ENCODE measurements at regions not wholly inside any gene's neighbourhood (a gene's known extent, or its start where the extent isn't known, plus 50 kb on each side); places are given as distances from the start of the nearest gene placed in this dataset.

DNA sequence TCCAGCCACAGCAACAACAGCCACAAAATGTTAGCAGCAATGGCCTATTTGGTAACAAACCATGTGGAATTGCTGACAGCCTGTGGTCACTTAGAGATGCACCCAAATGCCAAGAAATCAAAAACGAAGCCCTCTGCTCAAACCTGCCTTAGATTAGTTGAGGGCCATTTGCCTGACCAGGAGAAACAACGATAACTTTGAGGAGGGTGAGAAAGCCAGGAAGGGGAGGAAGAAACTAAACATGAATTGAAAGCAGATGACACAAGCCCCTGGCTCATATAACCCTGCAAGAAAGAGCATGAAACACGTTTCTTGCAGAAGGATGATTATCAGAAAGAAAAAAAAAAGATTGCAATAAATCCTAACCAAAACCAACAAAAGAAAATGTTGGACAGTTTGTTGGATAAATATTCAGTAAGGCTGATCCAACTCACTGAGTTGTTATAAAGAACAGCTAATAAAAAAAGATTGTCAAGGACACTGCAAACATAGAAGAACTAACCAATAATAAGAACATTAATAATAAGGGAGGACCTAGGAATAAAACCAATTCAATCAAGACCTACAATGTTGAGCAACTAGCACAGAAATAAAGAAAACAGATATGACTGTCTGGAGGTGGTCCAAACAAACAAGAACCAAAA lies 140.5 kb upstream of the SLC30A5 start:
- H3K27me3 ChIP-seq (ENCODE audit: control insufficient read depth in 2 of 2, insufficient read depth in 2 of 2, low read length in 2 of 2), result peaks cover 5 to 18% of the 10 kb centered on the region in 2 experiments; a peak in 4 of 5 replicates
- no peaks in the 10 kb centered on the region for H3K9me1 ChIP-seq (ENCODE audit: control insufficient read depth, insufficient read depth, low read length)
- no peaks in the 10 kb centered on the region for H3K9me3 ChIP-seq (replicated peaks; ENCODE audit: control insufficient read depth, insufficient read depth, low read depth, low read length)
- H3K9ac ChIP-seq (ENCODE audit: insufficient read depth in 1 of 2, low read depth in 2 of 2, low read length in 2 of 2), result no peak overlapping the region
- H3K36me3 ChIP-seq (ENCODE audit: control insufficient read depth, insufficient read depth, low read length), result no peaks in the 10 kb centered on the region
- DNase-seq (ENCODE audit: extremely low read depth in 1 of 4, low spot score in 3 of 4) (no peak), ATAC-seq (no peak), FAIRE-seq (no peak)
- intact Hi-C loops (cut with micrococcal nuclease) (no loop called here), in situ Hi-C loops (cut with MboI) (loop anchor here (25.0 kb wide), 1 partner anchor 666 kb away; no protein-coding TSS in a partner anchor)
- no peaks in the 10 kb centered on the region for H4K20me1 ChIP-seq (replicated peaks; ENCODE audit: control insufficient read depth, insufficient read depth, low read length)
- 0% methylated on average over 3 of the region's 3 CpGs for WGBS (ENCODE audit: insufficient coverage, low coverage, missing lambda C conversion rate)
- H2AFZ ChIP-seq (ENCODE audit: low read depth, low read length), result no peak overlapping the region
- TF ChIP-seq NR2F6 (CRISPR knock-in tag; IDR thresholded peaks at IDR 0.05) (no peak), ZEB2 (IDR thresholded peaks at IDR 0.05) (no peak), TARDBP (IDR thresholded peaks at IDR 0.05) (no peak)
- BruUV-seq (replicated peaks), result no TSS peak
- ChIA-PET CTCF (ENCODE audit: low intra/inter-chr PET ratio) (no interaction called here), POLR2A (no interaction called here)
- H3K79me2 ChIP-seq (ENCODE audit: control insufficient read depth, insufficient read depth, low read length), result no peaks in the 10 kb centered on the region
- no peaks in the 10 kb centered on the region for H3K4me1 ChIP-seq (replicated peaks in 1 of 2; ENCODE audit: control insufficient read depth in 2 of 2, insufficient read depth in 2 of 2, low read length in 2 of 2)
- H3K4me2 ChIP-seq (ENCODE audit: insufficient read depth, low read length), result no peak overlapping the region
- H3K4me3 ChIP-seq, result no peak overlapping the region
- no peak overlapping the region for H3K27ac ChIP-seq (ENCODE audit: extremely low read depth, low read depth, low read length)

DNA sequence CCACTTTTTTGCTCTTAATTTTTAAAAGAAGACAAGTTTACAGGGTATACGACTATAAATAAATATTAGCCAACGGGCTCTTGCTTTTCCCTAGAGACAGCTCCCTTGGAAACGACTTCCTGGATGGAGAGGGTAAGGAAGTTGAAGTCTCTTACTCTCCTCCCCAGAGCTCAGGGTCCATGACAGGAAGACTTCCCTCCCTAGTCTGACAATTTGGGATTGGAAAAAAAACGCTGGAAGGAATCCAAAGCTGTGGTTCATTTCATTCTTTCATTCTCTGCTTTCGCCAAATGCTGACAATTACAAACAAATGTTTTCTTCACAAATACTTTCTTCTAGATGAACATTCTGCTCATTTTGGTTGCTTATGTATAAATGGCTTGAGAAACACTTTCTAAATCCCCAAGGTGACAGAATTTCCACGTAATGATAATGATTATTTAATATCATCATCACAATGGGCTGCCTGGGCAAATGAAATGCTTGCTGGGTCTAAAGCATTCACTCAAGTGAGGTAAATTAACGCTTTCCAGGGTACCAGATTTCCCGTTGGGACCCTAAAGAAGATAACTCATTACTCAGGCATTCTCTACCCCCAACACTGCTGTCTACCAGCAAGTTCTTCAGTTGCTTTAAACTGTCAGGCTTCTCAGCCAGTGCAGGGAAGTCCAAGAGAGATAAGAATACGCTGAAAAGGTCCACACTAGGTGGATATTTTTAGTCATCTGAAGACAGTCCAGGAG lies 139.8 kb upstream of the SLC30A5 start:
- H3K9ac ChIP-seq (ENCODE audit: insufficient read depth in 1 of 2, low read depth in 2 of 2, low read length in 2 of 2), result no peak overlapping the region

More for the DNA sequence above, 139.8 kb upstream of the SLC30A5 start:
- DNase-seq (ENCODE audit: extremely low read depth in 1 of 4, low spot score in 3 of 4) (no peak), FAIRE-seq (no peak), ATAC-seq (no peak)
- no peaks in the 10 kb centered on the region for H3K9me1 ChIP-seq (ENCODE audit: control insufficient read depth, insufficient read depth, low read length)
- no peaks in the 10 kb centered on the region for H3K4me1 ChIP-seq (replicated peaks in 1 of 2; ENCODE audit: control insufficient read depth in 2 of 2, insufficient read depth in 2 of 2, low read length in 2 of 2)
- H3K4me3 ChIP-seq, result no peak overlapping the region
- peaks cover 5 to 18% of the 10 kb centered on the region in 2 experiments; a peak in 4 of 5 replicates for H3K27me3 ChIP-seq (ENCODE audit: control insufficient read depth in 2 of 2, insufficient read depth in 2 of 2, low read length in 2 of 2)
- WGBS (ENCODE audit: insufficient coverage, low coverage, missing lambda C conversion rate), result 2% methylated on average over 9 of the region's 9 CpGs
- H3K4me2 ChIP-seq (ENCODE audit: insufficient read depth, low read length), result no peak overlapping the region
- H3K36me3 ChIP-seq (ENCODE audit: control insufficient read depth, insufficient read depth, low read length), result no peaks in the 10 kb centered on the region
- no peaks in the 10 kb centered on the region for H3K9me3 ChIP-seq (replicated peaks; ENCODE audit: control insufficient read depth, insufficient read depth, low read depth, low read length)
- BruUV-seq (replicated peaks), result no TSS peak
- H2AFZ ChIP-seq (ENCODE audit: low read depth, low read length), result no peak overlapping the region
- intact Hi-C loops (cut with micrococcal nuclease), result no loop called here
- in situ Hi-C loops (cut with MboI), result loop anchor here (25.0 kb wide), 1 partner anchor 667 kb away; no protein-coding TSS in a partner anchor
- ChIA-PET CTCF (ENCODE audit: low intra/inter-chr PET ratio) (no interaction called here), POLR2A (no interaction called here)
- no peak for TF ChIP-seq IRF2 (CRISPR knock-in tag; IDR thresholded peaks at IDR 0.05)
- TF ChIP-seq, protein P1, sequence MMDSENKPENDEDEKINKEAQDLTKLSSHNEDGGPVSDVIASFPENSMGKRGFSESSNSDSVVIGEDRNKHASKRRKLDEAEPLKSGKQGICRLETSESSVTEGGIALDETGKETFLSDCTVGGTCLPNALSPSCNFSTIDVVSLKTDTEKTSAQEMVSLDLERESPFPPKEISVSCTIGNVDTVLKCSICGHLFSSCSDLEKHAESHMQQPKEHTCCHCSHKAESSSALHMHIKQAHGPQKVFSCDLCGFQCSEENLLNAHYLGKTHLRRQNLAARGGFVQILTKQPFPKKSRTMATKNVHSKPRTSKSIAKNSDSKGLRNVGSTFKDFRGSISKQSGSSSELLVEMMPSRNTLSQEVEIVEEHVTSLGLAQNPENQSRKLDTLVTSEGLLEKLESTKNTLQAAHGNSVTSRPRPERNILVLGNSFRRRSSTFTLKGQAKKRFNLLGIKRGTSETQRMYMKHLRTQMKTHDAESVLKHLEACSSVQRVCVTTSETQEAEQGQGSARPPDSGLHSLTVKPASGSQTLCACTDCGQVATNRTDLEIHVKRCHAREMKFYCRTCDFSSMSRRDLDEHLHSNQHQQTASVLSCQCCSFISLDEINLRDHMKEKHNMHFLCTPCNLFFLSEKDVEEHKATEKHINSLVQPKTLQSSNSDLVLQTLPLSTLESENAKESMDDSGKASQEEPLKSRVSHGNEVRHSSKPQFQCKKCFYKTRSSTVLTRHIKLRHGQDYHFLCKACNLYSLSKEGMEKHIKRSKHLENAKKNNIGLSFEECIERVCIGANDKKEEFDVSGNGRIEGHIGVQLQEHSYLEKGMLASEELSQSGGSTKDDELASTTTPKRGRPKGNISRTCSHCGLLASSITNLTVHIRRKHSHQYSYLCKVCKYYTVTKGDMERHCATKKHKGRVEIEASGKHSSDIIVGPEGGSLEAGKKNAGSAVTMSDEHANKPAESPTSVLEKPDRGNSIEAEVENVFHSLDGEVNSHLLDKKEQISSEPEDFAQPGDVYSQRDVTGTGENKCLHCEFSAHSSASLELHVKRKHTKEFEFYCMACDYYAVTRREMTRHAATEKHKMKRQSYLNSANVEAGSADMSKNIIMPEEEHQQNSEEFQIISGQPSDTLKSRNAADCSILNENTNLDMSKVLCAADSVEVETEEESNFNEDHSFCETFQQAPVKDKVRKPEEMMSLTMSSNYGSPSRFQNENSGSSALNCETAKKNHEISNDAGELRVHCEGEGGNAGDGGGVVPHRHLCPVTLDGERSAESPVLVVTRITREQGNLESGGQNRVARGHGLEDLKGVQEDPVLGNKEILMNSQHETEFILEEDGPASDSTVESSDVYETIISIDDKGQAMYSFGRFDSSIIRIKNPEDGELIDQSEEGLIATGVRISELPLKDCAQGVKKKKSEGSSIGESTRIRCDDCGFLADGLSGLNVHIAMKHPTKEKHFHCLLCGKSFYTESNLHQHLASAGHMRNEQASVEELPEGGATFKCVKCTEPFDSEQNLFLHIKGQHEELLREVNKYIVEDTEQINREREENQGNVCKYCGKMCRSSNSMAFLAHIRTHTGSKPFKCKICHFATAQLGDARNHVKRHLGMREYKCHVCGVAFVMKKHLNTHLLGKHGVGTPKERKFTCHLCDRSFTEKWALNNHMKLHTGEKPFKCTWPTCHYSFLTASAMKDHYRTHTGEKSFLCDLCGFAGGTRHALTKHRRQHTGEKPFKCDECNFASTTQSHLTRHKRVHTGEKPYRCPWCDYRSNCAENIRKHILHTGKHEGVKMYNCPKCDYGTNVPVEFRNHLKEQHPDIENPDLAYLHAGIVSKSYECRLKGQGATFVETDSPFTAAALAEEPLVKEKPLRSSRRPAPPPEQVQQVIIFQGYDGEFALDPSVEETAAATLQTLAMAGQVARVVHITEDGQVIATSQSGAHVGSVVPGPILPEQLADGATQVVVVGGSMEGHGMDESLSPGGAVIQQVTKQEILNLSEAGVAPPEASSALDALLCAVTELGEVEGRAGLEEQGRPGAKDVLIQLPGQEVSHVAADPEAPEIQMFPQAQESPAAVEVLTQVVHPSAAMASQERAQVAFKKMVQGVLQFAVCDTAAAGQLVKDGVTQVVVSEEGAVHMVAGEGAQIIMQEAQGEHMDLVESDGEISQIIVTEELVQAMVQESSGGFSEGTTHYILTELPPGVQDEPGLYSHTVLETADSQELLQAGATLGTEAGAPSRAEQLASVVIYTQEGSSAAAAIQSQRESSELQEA (IDR thresholded peaks at IDR 0.05; ENCODE audit: low read depth), result no peak
- TF ChIP-seq ZSCAN32 (CRISPR knock-in tag; IDR thresholded peaks at IDR 0.05), result no peak
- no peak for TF ChIP-seq TCF3 (CRISPR knock-in tag; IDR thresholded peaks at IDR 0.05)
- no peak for TF ChIP-seq ZNF232 (CRISPR knock-in tag; IDR thresholded peaks at IDR 0.05)
- no peaks in the 10 kb centered on the region for H4K20me1 ChIP-seq (replicated peaks; ENCODE audit: control insufficient read depth, insufficient read depth, low read length)
- H3K79me2 ChIP-seq (ENCODE audit: control insufficient read depth, insufficient read depth, low read length), result no peaks in the 10 kb centered on the region
- H3K27ac ChIP-seq (ENCODE audit: extremely low read depth, low read depth, low read length), result no peak overlapping the region

All from K562 (cell line).